Gastrocnemius medialis (tissue), 4 donors: ENCODE measurements at regions not wholly inside any gene's neighbourhood (a gene's known extent, or its start where the extent isn't known, plus 50 kb on each side); places are given as distances from the start of the nearest gene placed in this dataset.

Experiments
- POLR2A ChIP-seq, 2 donors: fragments of 450-650 bp; IDR thresholded peaks; one replicate each; pipeline ENCODE4 v1.6.1; 2017; ENCODE audit warnings: antibody characterized with exemption in 2 of 2, mild to moderate bottlenecking in 2 of 2, moderate library complexity in 2 of 2
- TF ChIP-seq, protein P1 (sequence below), 5 experiments: fragments of 450-650 bp in 3 of 5; fragments of 200-600 bp in 2 of 5; sonication (generic) in 2 of 5; IDR thresholded peaks in 4 of 5; conservative IDR thresholded peaks in 1 of 5; 1 replicate in 4 of 5; 2 replicates in 1 of 5; pipeline ENCODE4 v1.5.1; 2016 to 2019; ENCODE audit warnings: antibody characterized with exemption in 5 of 5, mild to moderate bottlenecking in 3 of 5, moderate library complexity in 3 of 5

DNA sequence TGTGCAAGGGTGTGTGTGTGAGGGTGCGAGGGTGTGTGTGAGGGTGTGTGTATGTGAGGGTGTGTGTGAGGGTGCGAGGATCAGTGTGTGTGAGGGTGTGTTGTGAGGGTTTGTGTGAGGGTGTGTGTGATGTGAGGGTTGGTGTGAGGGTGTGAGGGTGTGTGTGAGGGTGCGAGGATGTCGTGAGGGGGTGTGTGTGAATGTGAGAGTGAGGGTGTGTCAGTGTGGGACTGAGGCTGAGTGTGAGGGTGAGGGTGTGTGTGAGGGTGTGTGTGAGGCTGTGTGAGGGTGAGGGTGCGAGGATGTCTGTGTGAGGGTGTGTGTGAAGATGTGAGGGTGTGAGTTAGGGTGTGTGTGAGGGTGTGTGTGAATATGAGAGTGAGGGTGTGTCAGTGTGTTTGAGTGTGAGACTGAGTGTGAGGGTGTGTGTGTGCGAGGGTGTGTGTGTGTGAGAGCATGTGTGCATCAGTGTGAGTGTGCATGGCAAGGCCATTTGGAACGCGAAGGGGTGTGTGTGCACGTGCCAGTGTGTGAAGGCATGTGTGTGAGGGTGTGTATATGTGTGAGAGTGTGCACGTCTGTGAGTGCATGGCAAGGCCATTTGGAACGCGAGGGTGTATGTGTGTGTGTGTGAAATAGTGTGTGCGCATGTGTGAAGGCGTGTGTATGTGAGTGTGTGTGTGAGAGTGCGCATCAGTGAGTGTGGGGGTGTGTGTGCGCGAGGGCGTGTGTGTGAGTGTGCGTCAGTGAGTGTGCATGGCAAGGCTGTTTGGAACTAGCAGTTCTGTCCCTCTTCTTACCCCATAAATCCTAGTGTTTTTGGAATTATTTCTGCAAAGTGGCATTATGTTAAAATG lies 69.8 kb downstream of the RGS12 start:
- TF ChIP-seq, protein P1, sequence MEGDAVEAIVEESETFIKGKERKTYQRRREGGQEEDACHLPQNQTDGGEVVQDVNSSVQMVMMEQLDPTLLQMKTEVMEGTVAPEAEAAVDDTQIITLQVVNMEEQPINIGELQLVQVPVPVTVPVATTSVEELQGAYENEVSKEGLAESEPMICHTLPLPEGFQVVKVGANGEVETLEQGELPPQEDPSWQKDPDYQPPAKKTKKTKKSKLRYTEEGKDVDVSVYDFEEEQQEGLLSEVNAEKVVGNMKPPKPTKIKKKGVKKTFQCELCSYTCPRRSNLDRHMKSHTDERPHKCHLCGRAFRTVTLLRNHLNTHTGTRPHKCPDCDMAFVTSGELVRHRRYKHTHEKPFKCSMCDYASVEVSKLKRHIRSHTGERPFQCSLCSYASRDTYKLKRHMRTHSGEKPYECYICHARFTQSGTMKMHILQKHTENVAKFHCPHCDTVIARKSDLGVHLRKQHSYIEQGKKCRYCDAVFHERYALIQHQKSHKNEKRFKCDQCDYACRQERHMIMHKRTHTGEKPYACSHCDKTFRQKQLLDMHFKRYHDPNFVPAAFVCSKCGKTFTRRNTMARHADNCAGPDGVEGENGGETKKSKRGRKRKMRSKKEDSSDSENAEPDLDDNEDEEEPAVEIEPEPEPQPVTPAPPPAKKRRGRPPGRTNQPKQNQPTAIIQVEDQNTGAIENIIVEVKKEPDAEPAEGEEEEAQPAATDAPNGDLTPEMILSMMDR (IDR thresholded peaks at IDR 0.05 in 4 of 5, conservative IDR thresholded peaks at IDR 0.05 in 1 of 5), result no peak
- TF ChIP-seq POLR2A (IDR thresholded peaks at IDR 0.05), result no peak
